K562 (cell line): ENCODE measurements at regions not wholly inside any gene's neighbourhood (a gene's known extent, or its start where the extent isn't known, plus 50 kb on each side); places are given as distances from the start of the nearest gene placed in this dataset.

ENCODE experiments used
- ATAC-seq: fragments of 200-7000 bp; cut with Tn5 transposase; 3 replicates; pipeline ENCODE4 v1.9.1; 2020; ENCODE audit warnings: moderate library complexity
- BruUV-seq: library from RNA; stranded (reverse); fragments of 400-500 nt; replicated peaks from 2 replicates; lab custom pipeline; 2021; lab: Mats Ljungman, UMichigan
- CTCF ChIA-PET: fragments of 300-600 bp; formaldehyde crosslinking; extraction: SDS; loops from one replicate; lab custom pipeline; 2021; ENCODE audit warnings: low intra/inter-chr PET ratio; lab: Yijun Ruan, JAX
- POLR2A ChIA-PET: fragments of 300-600, 350-650 bp; sonication (Branson Sonifier 250); formaldehyde crosslinking; extraction: SDS; loops from one replicate; lab custom pipeline; 2021; ENCODE audit warnings: antibody characterized with exemption, inconsistent platforms; lab: Yijun Ruan, JAX
- DNase-seq, 4 experiments: peaks; one replicate each; pipeline versions ENCODE4 v3.0.0 to v3.0.0-alpha.2; 2011 to 2018; ENCODE audit warnings: low spot score in 3 of 4, mixed read lengths in 3 of 4; ENCODE audit errors: extremely low read depth in 1 of 4
- FAIRE-seq: peaks from 2 replicates; lab custom pipeline; 2011; peaks lifted over from hg19 to GRCh38; lab: Jason Lieb, UNC
- H2AFZ ChIP-seq: 2 replicates; pipeline ENCODE4 v1.6.0; 2011; ENCODE audit warnings: low read depth, low read length, control low read depth, inconsistent platforms
- H3K27ac ChIP-seq: fragments of 200-600 bp; 3 replicates; pipeline ENCODE4 v1.8.0; 2011; ENCODE audit warnings: low read depth, mild to moderate bottlenecking, control low read depth, inconsistent platforms, low read length, moderate library complexity, mixed read lengths; ENCODE audit errors: extremely low read depth
- H3K27me3 ChIP-seq, 2 experiments: fragments of 300-600 bp in 1 of 2; 2 replicates in 1 of 2; 3 replicates in 1 of 2; pipeline versions ENCODE4 v1.6.0 to v1.8.0; 2011; ENCODE audit warnings: inconsistent platforms in 2 of 2, low read length in 2 of 2, mild to moderate bottlenecking in 1 of 2, mixed read lengths in 1 of 2, moderate library complexity in 1 of 2; ENCODE audit not compliant: control insufficient read depth in 2 of 2, insufficient read depth in 2 of 2
- H3K36me3 ChIP-seq: fragments of 300-600 bp; 3 replicates; pipeline ENCODE4 v1.8.0; 2011; ENCODE audit warnings: mild to moderate bottlenecking, low read length, inconsistent platforms; ENCODE audit not compliant: control insufficient read depth, insufficient read depth
- H3K4me1 ChIP-seq, 2 experiments: fragments of 200-600 bp in 1 of 2; replicated peaks in 1 of 2; 2 replicates in 1 of 2; 3 replicates in 1 of 2; pipeline versions ENCODE4 v1.5.1 to v1.8.0; 2011; ENCODE audit warnings: inconsistent platforms in 2 of 2, low read length in 2 of 2, mild to moderate bottlenecking in 1 of 2, mixed read lengths in 1 of 2, moderate library complexity in 1 of 2; ENCODE audit not compliant: control insufficient read depth in 2 of 2, insufficient read depth in 2 of 2
- H3K4me2 ChIP-seq: 2 replicates; pipeline ENCODE4 v1.6.1; 2011; ENCODE audit warnings: low read length, control low read depth, inconsistent platforms, mixed read lengths; ENCODE audit not compliant: insufficient read depth
- H3K4me3 ChIP-seq: fragments of 200-600 bp; sonication (generic), shearing (Covaris generic); 2 replicates; pipeline ENCODE4 v1.5.1; 2016; ENCODE audit warnings: control low read depth, inconsistent platforms
- H3K79me2 ChIP-seq: fragments of 200-600 bp; 3 replicates; pipeline ENCODE4 v1.8.0; 2011; ENCODE audit warnings: low read length, inconsistent platforms; ENCODE audit not compliant: control insufficient read depth, insufficient read depth
- H3K9ac ChIP-seq, 2 experiments: 2 replicates each; pipeline versions ENCODE4 v1.6.0 to v1.6.1; 2011; ENCODE audit warnings: low read depth in 2 of 2, low read length in 2 of 2, control low read depth in 1 of 2, inconsistent platforms in 1 of 2, mild to moderate bottlenecking in 1 of 2, mixed read lengths in 1 of 2; ENCODE audit not compliant: insufficient read depth in 1 of 2
- H3K9me1 ChIP-seq: one replicate; pipeline ENCODE4 v1.6.0; 2011; ENCODE audit warnings: inconsistent platforms, mild to moderate bottlenecking, low read length, moderate library complexity; ENCODE audit not compliant: control insufficient read depth, insufficient read depth
- H3K9me3 ChIP-seq: replicated peaks from 2 replicates; pipeline ENCODE4 v1.5.1; 2011; ENCODE audit warnings: low read depth, low read length, inconsistent platforms; ENCODE audit not compliant: control insufficient read depth, insufficient read depth
- H4K20me1 ChIP-seq: replicated peaks from 2 replicates; pipeline ENCODE4 v1.6.1; 2011; ENCODE audit warnings: low read length, inconsistent platforms, mixed read lengths; ENCODE audit not compliant: control insufficient read depth, insufficient read depth
- ATF3 ChIP-seq, 2 experiments: fragments of 450-650 bp in 1 of 2; sonication (generic) in 1 of 2; formaldehyde crosslinking in 1 of 2; IDR thresholded peaks in 1 of 2; conservative IDR thresholded peaks in 1 of 2; 2 replicates each; pipeline versions ENCODE4 v1.6.1 to v1.8.1; 2016 to 2023; ENCODE audit warnings: mild to moderate bottlenecking in 2 of 2, moderate library complexity in 2 of 2, inconsistent platforms in 1 of 2, missing genetic modification reagents in 1 of 2
- CEBPB ChIP-seq: fragments of 450-650 bp; IDR thresholded peaks from 2 replicates; pipeline ENCODE4 v1.6.1; 2016; ENCODE audit warnings: missing genetic modification characterization, missing compliant biosample characterization
- CEBPG ChIP-seq, 3 experiments: fragments of 200-800 bp in 1 of 3; sonication (Bioruptor generic) in 1 of 3; sonication (generic) in 1 of 3; formaldehyde crosslinking in 1 of 3; IDR thresholded peaks in 2 of 3; conservative IDR thresholded peaks in 1 of 3; 2 replicates each; pipeline versions ENCODE4 v1.6.1 to v1.8.0; 2016 to 2022; ENCODE audit warnings: missing compliant biosample characterization in 2 of 3, missing genetic modification characterization in 2 of 3, mild to moderate bottlenecking in 1 of 3, missing genetic modification reagents in 1 of 3
- FIP1L1 ChIP-seq: fragments of 200-400 bp; formaldehyde crosslinking; IDR thresholded peaks from 2 replicates; pipeline ENCODE4 v1.6.1; 2018; ENCODE audit warnings: mild to moderate bottlenecking, low read depth, low read length; ENCODE audit not compliant: poor library complexity, severe bottlenecking
- HLTF ChIP-seq: fragments of 450-650 bp; IDR thresholded peaks from 2 replicates; pipeline ENCODE4 v1.6.1; 2016
- STAT5B ChIP-seq: fragments of 250-450 bp; sonication (Bioruptor Pico); IDR thresholded peaks from 2 replicates; pipeline ENCODE4 v1.8.0; 2021; ENCODE audit warnings: mild to moderate bottlenecking, inconsistent platforms
- TAF7 ChIP-seq: fragments of 450-650 bp; IDR thresholded peaks from 2 replicates; pipeline ENCODE4 v1.6.1; 2016; ENCODE audit warnings: missing genetic modification characterization, missing compliant biosample characterization
- TCF3 ChIP-seq: sonication (generic); formaldehyde crosslinking; IDR thresholded peaks from 2 replicates; pipeline ENCODE4 v1.4.0; 2020; ENCODE audit warnings: mild to moderate bottlenecking, missing genetic modification reagents
- YY1 ChIP-seq, 3 experiments: IDR thresholded peaks; 2 replicates each; pipeline ENCODE4 v1.6.1; 2011; ENCODE audit warnings: low read length in 2 of 3, mild to moderate bottlenecking in 2 of 3, moderate library complexity in 2 of 3, borderline replicate concordance in 1 of 3, control low read depth in 1 of 3, low read depth in 1 of 3; ENCODE audit not compliant: insufficient read depth in 3 of 3, insufficient replicate concordance in 2 of 3, control insufficient read depth in 1 of 3, insufficient read length in 1 of 3; ENCODE audit errors: extremely low read depth in 1 of 3
- ZNF217 ChIP-seq: sonication (generic); formaldehyde crosslinking; IDR thresholded peaks from 2 replicates; pipeline ENCODE4 v1.8.0; 2022; ENCODE audit warnings: mild to moderate bottlenecking, missing genetic modification reagents
- ZNF589 ChIP-seq: fragments of 200-800 bp; sonication (Bioruptor generic); IDR thresholded peaks from 2 replicates; pipeline ENCODE4 v1.6.1; 2016; ENCODE audit warnings: low read depth, missing genetic modification characterization, missing compliant biosample characterization
- WGBS: fragments of 100-300 bp; shearing (Covaris generic); methylation state at CpG from one replicate; pipeline ENCODE4 v1.1.6; 2016; ENCODE audit warnings: low coverage, mixed read lengths; ENCODE audit not compliant: insufficient coverage; ENCODE audit errors: missing lambda C conversion rate; 5-methylcytosine and 5-hydroxymethylcytosine counted together
- in situ Hi-C: fragments of 300-500 bp; cut with MboI; formaldehyde crosslinking; loops from 4 replicates; pipeline ENCODE4 v1.15.0; 2018; ENCODE audit warnings: inconsistent platforms, mixed read lengths
- intact Hi-C: fragments of 100-400 bp; cut with micrococcal nuclease; formaldehyde crosslinking; loops from 2 replicates; pipeline ENCODE4 v1.14.2; 2022

GRCh38 chr1:222002503-222002902 is 260.6 kb upstream of the DUSP10 start:
- no peak for FAIRE-seq
- Histone ChIP-seq H4K20me1 (no peaks in the 10 kb centered on the region), H3K79me2 (no peaks in the 10 kb centered on the region), H3K27ac (no peak overlapping the region), H3K4me1 (no peaks in the 10 kb centered on the region; a peak in 1 of 5 replicates), H2AFZ (no peak overlapping the region), H3K36me3 (no peaks in the 10 kb centered on the region), H3K9me1 (no peaks in the 10 kb centered on the region), H3K9ac (no peak overlapping the region), H3K4me2 (no peak overlapping the region), H3K27me3 (no peaks in the 10 kb centered on the region), H3K9me3 (no peaks in the 10 kb centered on the region), H3K4me3 (no peak overlapping the region)
- POLR2A ChIA-PET, result no interaction called here
- DNase-seq, result no peak
- intact Hi-C loops, result loop anchor here (10.0 kb wide), 2 partner anchors 258 to 452 kb away; partner anchors contain the start of gene DUSP10
- CTCF ChIA-PET, result no interaction called here
- WGBS, result 19% methylated on average over 1 of the region's 1 CpG
- no peak for TF ChIP-seq ZNF217 (CRISPR knock-in tag)
- no peak for TF ChIP-seq TAF7 (tag)
- no peak for TF ChIP-seq STAT5B (CRISPR knock-in tag)
- no peak for TF ChIP-seq HLTF
- ATAC-seq, result no peak
- in situ Hi-C loops, result no loop called here
- no TSS peak for BruUV-seq

- no peaks in the 10 kb centered on the region for H3K9me3 ChIP-seq
- no peaks in the 10 kb centered on the region for H3K9me1 ChIP-seq
- H3K36me3 ChIP-seq, result no peaks in the 10 kb centered on the region
- H3K4me2 ChIP-seq, result no peak overlapping the region
- DNase-seq, result no peak
- BruUV-seq, result no TSS peak
- H3K4me3 ChIP-seq, result no peak overlapping the region
- ATAC-seq, result no peak
- no peaks in the 10 kb centered on the region for H4K20me1 ChIP-seq
- no peak overlapping the region for H3K9ac ChIP-seq
- CTCF ChIA-PET, result no interaction called here
- intact Hi-C loops, result loop anchor here (10.0 kb wide), 2 partner anchors 255 to 455 kb away; partner anchors contain the start of gene DUSP10
- no peaks in the 10 kb centered on the region for H3K27me3 ChIP-seq
- TF ChIP-seq FIP1L1 (no peak), CEBPG (CRISPR knock-in tag; IDR thresholded peaks at IDR 0.05) (no peak), CEBPG (tag; conservative IDR thresholded peaks at IDR 0.05 in 1 of 2, IDR thresholded peaks at IDR 0.05 in 1 of 2) (peak; percentile 54 to 92), TCF3 (CRISPR knock-in tag) (no peak), ZNF589 (no peak), CEBPB (tag) (peak; percentile 37; the same call in 1 of the 2 replicates), ATF3 (IDR thresholded peaks at IDR 0.05) (peak; percentile 31; the same call in 1 of the 2 replicates), ATF3 (CRISPR knock-in tag; conservative IDR thresholded peaks at IDR 0.05) (no peak), YY1 (IDR thresholded peaks at IDR 0.05; ENCODE audit: borderline replicate concordance in 1 of 3, control insufficient read depth in 1 of 3, extremely low read depth in 1 of 3, insufficient read depth in 3 of 3, insufficient read length in 1 of 3, insufficient replicate concordance in 2 of 3, low read depth in 1 of 3, low read length in 2 of 3) (no peak)
- no peak overlapping the region for H2AFZ ChIP-seq
- H3K4me1 ChIP-seq, result no peaks in the 10 kb centered on the region; a peak in 1 of 5 replicates
- no peak for FAIRE-seq
- in situ Hi-C loops, result no loop called here
- POLR2A ChIA-PET, result no interaction called here
- WGBS, result 9% methylated on average over 3 of the region's 3 CpGs
- no peak overlapping the region for H3K27ac ChIP-seq
- no peaks in the 10 kb centered on the region for H3K79me2 ChIP-seq
These were observed 258.2 kb upstream of the DUSP10 start for GRCh38 chr1:222000131-222000530.
